CD4-positive, alpha-beta T cell (primary cell): ENCODE measurements at regions not wholly inside any gene's neighbourhood (a gene's known extent, or its start where the extent isn't known, plus 50 kb on each side); places are given as distances from the start of the nearest gene placed in this dataset.
"Not testable (repeated sequence)": the region's sequence is repeated elsewhere in the genome, so short reads cannot be mapped to it uniquely, and the experiment has no call there.

Source experiments
- ATAC-seq: fragments of 200-7000 bp; cut with Tn5 transposase; one replicate; pipeline ENCODE4 v1.10.0; 2022; ENCODE audit warnings: mild to moderate bottlenecking; ENCODE audit not compliant: poor library complexity
- CTCF ChIA-PET: fragments of 350-600 bp; sonication (Branson Sonifier 250); formaldehyde crosslinking; loops from one replicate; lab custom pipeline; 2021; ENCODE audit warnings: antibody characterized with exemption, inconsistent platforms; lab: Charles Lee
- POLR2A ChIA-PET: fragments of 350-600 bp; sonication (Branson Sonifier 250); formaldehyde crosslinking; loops from one replicate; lab custom pipeline; 2021; ENCODE audit warnings: antibody characterized with exemption, inconsistent platforms; lab: Charles Lee
- DNase-seq, 14 experiments: peaks; one replicate each; pipeline ENCODE4 v3.0.0-alpha.2; 2013 to 2020; ENCODE audit warnings: mixed read lengths in 2 of 14
- H3K27ac ChIP-seq, 2 donors: one replicate each; pipeline versions ENCODE4 v1.5.1 to v1.7.0; 2013; ENCODE audit warnings: low read length in 2 of 2, low read depth in 1 of 2, mild to moderate bottlenecking in 1 of 2
- H3K27me3 ChIP-seq, 2 experiments: 1 replicate in 1 of 2; 2 replicates in 1 of 2; pipeline versions ENCODE4 v1.6.1 to v1.7.0; 2013; ENCODE audit warnings: low read length in 2 of 2, control low read depth in 1 of 2, mild to moderate bottlenecking in 1 of 2, moderate library complexity in 1 of 2; ENCODE audit not compliant: insufficient read depth in 2 of 2, control insufficient read depth in 1 of 2
- H3K36me3 ChIP-seq: one replicate; pipeline ENCODE4 v1.6.1; 2013; ENCODE audit warnings: low read length, control low read depth; ENCODE audit not compliant: insufficient read depth
- H3K4me1 ChIP-seq: one replicate; pipeline ENCODE4 v1.6.1; 2013; ENCODE audit warnings: low read length, control low read depth; ENCODE audit not compliant: insufficient read depth
- H3K4me3 ChIP-seq: one replicate; pipeline ENCODE4 v1.5.1; 2013; ENCODE audit warnings: mild to moderate bottlenecking, low read length, moderate library complexity
- H3K9me3 ChIP-seq, 2 experiments: 1 replicate in 1 of 2; 2 replicates in 1 of 2; pipeline versions ENCODE4 v1.6.1 to v1.7.0; 2013; ENCODE audit warnings: low read length in 2 of 2, mild to moderate bottlenecking in 2 of 2, control low read depth in 1 of 2, moderate library complexity in 1 of 2; ENCODE audit not compliant: control insufficient read depth in 1 of 2, insufficient read depth in 1 of 2
- H3K27ac Mint-ChIP-seq: one replicate; pipeline ENCODE4 v1.8.0; 2020; ENCODE audit warnings: mixed read lengths
- H3K27me3 Mint-ChIP-seq: one replicate; pipeline ENCODE4 v1.8.0; 2021; ENCODE audit warnings: mixed read lengths
- H3K36me3 Mint-ChIP-seq: one replicate; pipeline ENCODE4 v1.8.0; 2021; ENCODE audit warnings: low read depth, mixed read lengths
- H3K4me1 Mint-ChIP-seq: one replicate; pipeline ENCODE4 v1.8.0; 2021; ENCODE audit warnings: low read depth, mixed read lengths
- H3K4me3 Mint-ChIP-seq: one replicate; pipeline ENCODE4 v1.8.0; 2020; ENCODE audit warnings: mild to moderate bottlenecking, mixed read lengths
- H3K9me3 Mint-ChIP-seq: one replicate; pipeline ENCODE4 v1.8.0; 2020; ENCODE audit warnings: mixed read lengths
- CTCF ChIP-seq: fragments of 200-600 bp; IDR thresholded peaks from one replicate; pipeline ENCODE4 v1.8.0; 2022; ENCODE audit warnings: antibody characterized with exemption, mild to moderate bottlenecking
- intact Hi-C, 2 experiments: fragments of 100-400 bp; cut with DNase I in 1 of 2; cut with micrococcal nuclease in 1 of 2; formaldehyde crosslinking; loops; one replicate each; pipeline versions ENCODE4 v1.15.1 to v1.9.0; 2023 to 2025; cut with DNase I, micrococcal nuclease

- no peaks in the 10 kb centered on the region for H3K27me3 Mint-ChIP-seq
- H3K4me3 Mint-ChIP-seq = no peak overlapping the region
- Histone ChIP-seq H3K4me1 (no peaks in the 10 kb centered on the region), H3K36me3 (no peaks in the 10 kb centered on the region), H3K27ac (no peak overlapping the region), H3K27me3 (no peaks in the 10 kb centered on the region), H3K9me3 (no peaks in the 10 kb centered on the region), H3K4me3 (no peak overlapping the region)
- intact Hi-C loops = no loop called here
- DNase-seq = no peak
- peaks cover 8% of the 10 kb centered on the region for H3K4me1 Mint-ChIP-seq
- no peak overlapping the region for H3K27ac Mint-ChIP-seq
- no peak for TF ChIP-seq CTCF
- CTCF ChIA-PET = no interaction called here
- no peaks in the 10 kb centered on the region for H3K36me3 Mint-ChIP-seq
- POLR2A ChIA-PET = no interaction called here
- no peaks in the 10 kb centered on the region for H3K9me3 Mint-ChIP-seq
- ATAC-seq = no peak
These were observed 112.0 kb upstream of the SGK1 start for GRCh38 chr6:134429861-134430380.

- H3K27ac ChIP-seq = no peak overlapping the region
- Mint-ChIP-seq H3K9me3 (no peaks in the 10 kb centered on the region), H3K27me3 (no peaks in the 10 kb centered on the region), H3K27ac (no peak overlapping the region), H3K36me3 (no peaks in the 10 kb centered on the region), H3K4me1 (no peaks in the 10 kb centered on the region), H3K4me3 (no peak overlapping the region)
- DNase-seq (no peak), ATAC-seq (no peak)
- no peaks in the 10 kb centered on the region for H3K36me3 ChIP-seq
- POLR2A ChIA-PET = no interaction called here
- no peaks in the 10 kb centered on the region for H3K27me3 ChIP-seq
- H3K4me3 ChIP-seq = no peak overlapping the region
- no peaks in the 10 kb centered on the region for H3K9me3 ChIP-seq
- CTCF ChIA-PET = no interaction called here
- intact Hi-C loops = no loop called here
- no peaks in the 10 kb centered on the region for H3K4me1 ChIP-seq
- no peak for TF ChIP-seq CTCF
These were observed 109.8 kb upstream of the SGK1 start for GRCh38 chr6:134427721-134428120.

GRCh38 chr6:134426623-134427022 lies 108.7 kb upstream of the SGK1 start:
- H3K36me3 ChIP-seq = no peaks in the 10 kb centered on the region
- TF ChIP-seq CTCF = no peak
- ChIA-PET POLR2A (no interaction called here), CTCF (no interaction called here)
- H3K9me3 Mint-ChIP-seq = no peaks in the 10 kb centered on the region
- no peaks in the 10 kb centered on the region for H3K36me3 Mint-ChIP-seq
- H3K4me3 ChIP-seq = no peak overlapping the region
- ATAC-seq = no peak
- no peaks in the 10 kb centered on the region for H3K27me3 Mint-ChIP-seq
- no peaks in the 10 kb centered on the region for H3K27me3 ChIP-seq
- no peaks in the 10 kb centered on the region for H3K4me1 ChIP-seq
- intact Hi-C loops = no loop called here
- no peak overlapping the region for H3K4me3 Mint-ChIP-seq
- H3K27ac ChIP-seq = no peak overlapping the region
- H3K9me3 ChIP-seq = no peaks in the 10 kb centered on the region
- no peak for DNase-seq
- no peaks in the 10 kb centered on the region for H3K4me1 Mint-ChIP-seq
- no peak overlapping the region for H3K27ac Mint-ChIP-seq

- H3K36me3 Mint-ChIP-seq, H3K4me1 Mint-ChIP-seq, H3K27ac Mint-ChIP-seq, H3K9me3 Mint-ChIP-seq, H3K27me3 ChIP-seq, intact Hi-C loops, POLR2A ChIA-PET, H3K27me3 Mint-ChIP-seq, H3K4me3 ChIP-seq, H3K27ac ChIP-seq, H3K9me3 ChIP-seq, DNase-seq, H3K36me3 ChIP-seq, H3K4me1 ChIP-seq, ATAC-seq, CTCF ChIA-PET, H3K4me3 Mint-ChIP-seq: not testable (repeated sequence)
These were observed 108.0 kb upstream of the SGK1 start for GRCh38 chr6:134425917-134426316.
